Liver (tissue), 8 donors: ENCODE measurements at regions not wholly inside any gene's neighbourhood (a gene's known extent, or its start where the extent isn't known, plus 50 kb on each side); places are given as distances from the start of the nearest gene placed in this dataset.

Source experiments
- DNase-seq: peaks from one replicate; pipeline ENCODE4 v3.0.0-alpha.2; 2017; ENCODE audit warnings: low spot score
- H3K27ac ChIP-seq, 2 donors: one replicate each; pipeline ENCODE4 v1.7.0; 2013; ENCODE audit warnings: inconsistent platforms in 2 of 2, low read length in 2 of 2, control low read depth in 1 of 2, low read depth in 1 of 2, mild to moderate bottlenecking in 1 of 2
- H3K27me3 ChIP-seq, 4 donors: one replicate each; pipeline versions ENCODE4 v1.6.1 to v1.7.0; 2013; ENCODE audit warnings: low read length in 3 of 4, inconsistent platforms in 1 of 4, mild to moderate bottlenecking in 1 of 4, moderate library complexity in 1 of 4; ENCODE audit not compliant: control insufficient read depth in 4 of 4, insufficient read depth in 4 of 4
- H3K36me3 ChIP-seq, 4 donors: one replicate each; pipeline versions ENCODE4 v1.6.1 to v1.7.0; 2013; ENCODE audit warnings: low read length in 3 of 4, mild to moderate bottlenecking in 3 of 4, low read depth in 1 of 4, moderate library complexity in 1 of 4; ENCODE audit not compliant: control insufficient read depth in 4 of 4, insufficient read depth in 3 of 4
- H3K4me1 ChIP-seq, 4 donors: one replicate each; pipeline versions ENCODE4 v1.6.1 to v1.7.0; 2013; ENCODE audit warnings: low read length in 3 of 4, mild to moderate bottlenecking in 3 of 4, moderate library complexity in 1 of 4; ENCODE audit not compliant: control insufficient read depth in 4 of 4, insufficient read depth in 4 of 4
- H3K4me3 ChIP-seq, 3 donors: one replicate each; pipeline versions ENCODE4 v1.6.1 to v1.7.0; 2013; ENCODE audit warnings: low read length in 3 of 3, control low read depth in 1 of 3, low read depth in 1 of 3, mild to moderate bottlenecking in 1 of 3
- H3K9ac ChIP-seq, 2 donors: one replicate each; pipeline ENCODE4 v1.7.0; 2013; ENCODE audit warnings: low read length in 2 of 2, mild to moderate bottlenecking in 2 of 2, moderate library complexity in 2 of 2, control low read depth in 1 of 2, low read depth in 1 of 2
- H3K9me3 ChIP-seq, 4 donors: one replicate each; pipeline versions ENCODE4 v1.6.1 to v1.7.0; 2013; ENCODE audit warnings: low read length in 3 of 4; ENCODE audit not compliant: control insufficient read depth in 4 of 4
- ATF3 ChIP-seq: IDR thresholded peaks from 2 replicates; pipeline ENCODE4 v1.6.1; 2016; ENCODE audit warnings: antibody characterized with exemption
- EGR1 ChIP-seq, 2 donors: IDR thresholded peaks; 2 replicates each; pipeline ENCODE4 v1.6.1; 2016 to 2018; ENCODE audit warnings: antibody characterized with exemption in 2 of 2, low read depth in 2 of 2
- FOXA2 ChIP-seq: IDR thresholded peaks from 2 replicates; pipeline ENCODE4 v1.6.1; 2016; ENCODE audit warnings: antibody characterized with exemption
- GABPA ChIP-seq, 2 donors: IDR thresholded peaks in 1 of 2; conservative IDR thresholded peaks in 1 of 2; 2 replicates each; pipeline ENCODE4 v1.6.1; 2016; ENCODE audit warnings: antibody characterized with exemption in 2 of 2, mild to moderate bottlenecking in 1 of 2, moderate library complexity in 1 of 2
- HNF4A ChIP-seq, 2 donors: conservative IDR thresholded peaks; 2 replicates each; pipeline ENCODE4 v1.6.1; 2016; ENCODE audit warnings: antibody characterized with exemption in 2 of 2, mild to moderate bottlenecking in 2 of 2
- HNF4G ChIP-seq: IDR thresholded peaks from 2 replicates; pipeline ENCODE4 v1.6.1; 2016; ENCODE audit warnings: antibody characterized with exemption
- JUND ChIP-seq, 2 donors: IDR thresholded peaks; 2 replicates each; pipeline ENCODE4 v1.6.1; 2016; ENCODE audit warnings: antibody characterized with exemption in 2 of 2
- MAX ChIP-seq: IDR thresholded peaks from 2 replicates; pipeline ENCODE4 v1.6.1; 2016; ENCODE audit warnings: antibody characterized with exemption
- NR2F2 ChIP-seq: IDR thresholded peaks from 2 replicates; pipeline ENCODE4 v1.6.1; 2016; ENCODE audit warnings: antibody characterized with exemption
- REST ChIP-seq: IDR thresholded peaks from 2 replicates; pipeline ENCODE4 v1.6.1; 2016; ENCODE audit warnings: antibody characterized with exemption, mild to moderate bottlenecking
- RXRA ChIP-seq, 2 donors: IDR thresholded peaks; 2 replicates each; pipeline ENCODE4 v1.6.1; 2017 to 2018; ENCODE audit warnings: antibody characterized with exemption in 2 of 2, mild to moderate bottlenecking in 1 of 2
- TAF1 ChIP-seq: conservative IDR thresholded peaks from 2 replicates; pipeline ENCODE4 v1.6.1; 2016; ENCODE audit warnings: antibody characterized with exemption, mild to moderate bottlenecking
- YY1 ChIP-seq: IDR thresholded peaks from 2 replicates; pipeline ENCODE4 v1.6.1; 2016; ENCODE audit warnings: antibody characterized with exemption, mild to moderate bottlenecking
- ZBTB33 ChIP-seq: IDR thresholded peaks from 2 replicates; pipeline ENCODE4 v1.6.1; 2016; ENCODE audit warnings: antibody characterized with exemption
- WGBS: extraction: QIAGEN DNeasy Blood & Tissue Kit; methylation state at CpG from one replicate; pipeline ENCODE4 v1.1.7; 2013; 5-methylcytosine and 5-hydroxymethylcytosine counted together
- TF ChIP-seq, protein P1 (sequence below): fragments of 150-350 bp; IDR thresholded peaks from 2 replicates; pipeline ENCODE4 v1.5.1; 2017; ENCODE audit warnings: improper control_type of control experiment, low read depth, low read length; ENCODE audit not compliant: missing input control
- donor health status: healthy.
- donor health status: healthy.
- donor health status: healthy.
- donor health status: healthy.
- donor health status: healthy.

- Histone ChIP-seq H3K9ac (no peak overlapping the region), H3K4me1 (no peaks in the 10 kb centered on the region), H3K36me3 (no peaks in the 10 kb centered on the region), H3K4me3 (no peak overlapping the region), H3K9me3 (no peaks in the 10 kb centered on the region), H3K27me3 (no peaks in the 10 kb centered on the region), H3K27ac (no peak overlapping the region)
- TF ChIP-seq REST (no peak), TAF1 (no peak), ZBTB33 (no peak), ATF3 (no peak), YY1 (no peak), JUND (IDR thresholded peaks at IDR 0.05) (no peak), RXRA (IDR thresholded peaks at IDR 0.05) (no peak), MAX (no peak), EGR1 (IDR thresholded peaks at IDR 0.05; ENCODE audit: low read depth in 2 of 2) (no peak), HNF4A (conservative IDR thresholded peaks at IDR 0.05) (no peak), NR2F2 (no peak)
- TF ChIP-seq, protein P1, sequence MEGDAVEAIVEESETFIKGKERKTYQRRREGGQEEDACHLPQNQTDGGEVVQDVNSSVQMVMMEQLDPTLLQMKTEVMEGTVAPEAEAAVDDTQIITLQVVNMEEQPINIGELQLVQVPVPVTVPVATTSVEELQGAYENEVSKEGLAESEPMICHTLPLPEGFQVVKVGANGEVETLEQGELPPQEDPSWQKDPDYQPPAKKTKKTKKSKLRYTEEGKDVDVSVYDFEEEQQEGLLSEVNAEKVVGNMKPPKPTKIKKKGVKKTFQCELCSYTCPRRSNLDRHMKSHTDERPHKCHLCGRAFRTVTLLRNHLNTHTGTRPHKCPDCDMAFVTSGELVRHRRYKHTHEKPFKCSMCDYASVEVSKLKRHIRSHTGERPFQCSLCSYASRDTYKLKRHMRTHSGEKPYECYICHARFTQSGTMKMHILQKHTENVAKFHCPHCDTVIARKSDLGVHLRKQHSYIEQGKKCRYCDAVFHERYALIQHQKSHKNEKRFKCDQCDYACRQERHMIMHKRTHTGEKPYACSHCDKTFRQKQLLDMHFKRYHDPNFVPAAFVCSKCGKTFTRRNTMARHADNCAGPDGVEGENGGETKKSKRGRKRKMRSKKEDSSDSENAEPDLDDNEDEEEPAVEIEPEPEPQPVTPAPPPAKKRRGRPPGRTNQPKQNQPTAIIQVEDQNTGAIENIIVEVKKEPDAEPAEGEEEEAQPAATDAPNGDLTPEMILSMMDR: no peak
- WGBS: 95% methylated on average over 5 of the region's 5 CpGs
- DNase-seq: no peak
These were observed 112.4 kb upstream of the ZMIZ1 start for GRCh38 chr10:78956391-78956790.

DNA sequence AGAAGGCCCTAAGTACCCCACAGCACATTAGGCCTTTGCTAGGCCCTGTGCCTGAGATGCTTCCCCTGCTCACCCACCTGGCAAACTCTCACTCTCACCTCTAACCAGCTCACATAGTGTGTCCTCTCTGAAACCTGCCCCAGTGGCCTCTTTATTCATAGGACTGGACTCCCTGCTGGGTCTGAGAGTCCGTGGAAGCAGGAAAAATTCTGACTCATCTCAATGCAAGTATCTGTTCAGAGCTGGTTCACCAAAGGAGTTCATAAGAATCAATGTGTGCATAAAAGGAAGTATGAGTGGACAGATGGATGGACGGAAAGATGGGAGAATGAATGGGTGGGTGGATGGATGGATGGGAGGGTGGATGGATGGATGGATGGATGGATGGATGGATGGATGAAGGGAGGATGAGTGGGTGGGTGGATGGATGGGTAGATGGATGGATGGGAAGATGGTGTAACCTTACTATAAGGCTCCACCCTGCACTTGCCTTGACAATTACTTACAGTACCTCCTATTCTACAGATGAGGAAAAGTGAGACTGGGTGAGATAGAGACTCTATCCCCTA lies 111.2 kb upstream of the ZMIZ1 start:
- Histone ChIP-seq H3K4me3 (no peak overlapping the region), H3K9me3 (no peaks in the 10 kb centered on the region), H3K27ac (no peak overlapping the region), H3K4me1 (no peaks in the 10 kb centered on the region), H3K36me3 (no peaks in the 10 kb centered on the region), H3K9ac (no peak overlapping the region), H3K27me3 (no peaks in the 10 kb centered on the region)
- 90% methylated on average over 2 of the region's 2 CpGs for WGBS
- no peak for DNase-seq
- TF ChIP-seq YY1 (no peak), ATF3 (no peak), EGR1 (IDR thresholded peaks at IDR 0.05; ENCODE audit: low read depth in 2 of 2) (no peak), HNF4G (no peak), FOXA2 (no peak), TAF1 (no peak), JUND (IDR thresholded peaks at IDR 0.05) (no peak), NR2F2 (no peak), GABPA (IDR thresholded peaks at IDR 0.05 in 1 of 2, conservative IDR thresholded peaks at IDR 0.05 in 1 of 2) (no peak), RXRA (IDR thresholded peaks at IDR 0.05) (no peak), REST (no peak), HNF4A (conservative IDR thresholded peaks at IDR 0.05) (no peak)
- TF ChIP-seq, protein P1: no peak
